M059J (cell line): ENCODE measurements at regions not wholly inside any gene's neighbourhood (a gene's known extent, or its start where the extent isn't known, plus 50 kb on each side); places are given as distances from the start of the nearest gene placed in this dataset.

ENCODE experiments used
- DNase-seq: peaks from one replicate; pipeline ENCODE4 v3.0.0-alpha.2; 2012; ENCODE audit warnings: low read depth

DNA sequence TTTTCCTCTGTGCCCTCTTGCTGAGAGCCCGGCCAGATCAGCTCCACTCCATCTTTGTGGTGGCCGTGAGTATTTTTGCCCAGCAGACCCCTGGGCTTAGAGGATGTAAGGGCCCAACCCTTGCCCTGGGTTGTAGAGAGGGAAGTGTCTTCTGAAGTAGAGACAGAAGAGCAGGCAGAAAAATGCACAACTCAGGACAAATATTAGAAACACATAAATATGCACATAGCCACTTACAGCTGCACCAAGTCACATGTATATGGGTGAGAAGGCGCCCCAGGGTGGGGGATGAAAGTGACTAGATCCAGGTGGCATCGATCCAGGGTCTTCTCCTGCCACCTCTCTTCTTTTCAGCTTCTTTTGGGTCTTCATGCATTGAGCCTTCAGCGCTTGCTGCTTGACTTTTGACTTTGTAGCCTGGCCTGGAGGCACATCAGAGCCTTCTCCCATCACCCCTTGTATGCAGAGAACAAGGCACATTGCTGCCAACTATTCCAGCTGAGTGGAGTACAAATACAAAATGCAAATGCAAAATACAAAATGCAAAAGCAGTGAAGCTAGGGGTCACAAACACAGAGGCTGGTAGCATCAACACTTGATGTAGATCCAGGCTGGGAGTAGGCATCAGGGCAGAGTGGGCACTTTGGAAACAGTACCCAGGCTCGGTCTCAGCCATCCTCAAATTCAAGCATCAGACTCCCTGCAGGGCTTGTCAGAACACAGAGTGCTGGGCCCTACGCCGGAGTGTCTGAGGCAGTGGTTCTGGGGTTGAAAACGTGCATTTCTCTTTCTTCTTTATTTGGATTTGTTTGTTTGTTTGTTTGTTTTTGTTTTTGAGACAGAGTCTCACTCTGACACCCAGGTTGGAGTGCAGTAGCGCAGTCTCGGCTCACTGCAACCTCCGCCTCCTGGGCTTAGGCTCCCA, 133.0 kb downstream of the ASB7 start:
- DNase-seq, result no peak

GRCh38 chr15:100737214-100737613, 134.8 kb downstream of the ASB7 start:
- peak; percentile 84 for DNase-seq

DNA sequence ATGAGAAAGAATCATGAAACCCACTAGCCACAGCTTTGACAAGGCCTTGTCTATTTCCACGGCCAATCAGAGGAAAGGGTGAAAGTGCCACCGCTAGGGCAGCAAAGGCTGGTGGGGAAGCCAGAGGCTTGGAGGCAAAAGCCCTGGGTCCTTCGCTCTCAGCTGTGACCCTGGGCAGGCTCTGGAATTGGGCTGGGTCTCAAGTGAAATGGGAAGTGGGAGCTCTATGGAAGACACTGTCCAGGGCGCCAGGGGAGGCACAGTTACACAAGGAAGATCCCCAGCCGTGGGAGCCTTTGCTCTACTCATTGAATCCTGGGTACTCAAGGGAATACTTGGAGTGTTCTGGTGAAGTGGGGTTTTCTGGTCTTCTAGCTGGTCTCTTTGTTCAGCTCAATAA, 136.2 kb downstream of the ASB7 start:
- no peak for DNase-seq

DNA sequence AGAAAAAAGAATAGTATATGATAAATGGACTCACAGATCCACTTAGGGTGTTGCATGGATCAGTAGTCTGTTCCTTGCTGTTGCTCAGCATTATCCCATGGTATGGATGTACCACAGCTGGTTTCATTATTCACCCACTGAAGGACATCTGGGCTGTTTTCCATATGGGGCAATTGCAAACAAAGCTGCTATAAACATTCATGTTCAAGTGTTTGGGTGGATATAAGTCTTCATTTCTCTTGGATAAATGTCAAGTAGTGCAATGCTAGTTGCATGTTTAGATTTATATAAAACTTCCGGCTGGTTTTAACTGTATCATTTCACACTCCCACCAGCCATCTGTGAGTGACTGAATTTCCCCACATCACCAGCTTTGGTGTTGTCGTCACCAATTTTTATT, 137.7 kb downstream of the ASB7 start:
- no peak for DNase-seq

DNA sequence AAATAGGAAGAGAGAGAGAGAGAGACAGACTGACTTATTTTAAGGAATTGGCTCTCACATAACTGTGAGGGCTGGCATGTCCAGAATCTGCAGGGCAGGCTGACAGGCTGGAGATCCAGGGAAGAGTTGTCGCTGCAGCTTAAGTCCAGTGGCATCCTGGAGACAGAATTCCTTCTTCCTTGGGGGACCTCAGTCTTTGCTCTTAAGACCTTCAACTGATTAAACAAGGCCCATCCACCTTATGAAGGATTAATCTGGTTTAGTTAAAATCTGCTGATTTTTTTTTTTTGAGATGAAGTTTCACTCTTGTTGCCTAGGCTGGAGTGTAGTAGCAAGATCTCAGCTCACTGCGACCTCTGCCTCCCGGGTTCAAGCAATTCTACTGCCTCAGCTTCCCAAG, 128.0 kb upstream of the ALDH1A3 start:
- no peak for DNase-seq

DNA sequence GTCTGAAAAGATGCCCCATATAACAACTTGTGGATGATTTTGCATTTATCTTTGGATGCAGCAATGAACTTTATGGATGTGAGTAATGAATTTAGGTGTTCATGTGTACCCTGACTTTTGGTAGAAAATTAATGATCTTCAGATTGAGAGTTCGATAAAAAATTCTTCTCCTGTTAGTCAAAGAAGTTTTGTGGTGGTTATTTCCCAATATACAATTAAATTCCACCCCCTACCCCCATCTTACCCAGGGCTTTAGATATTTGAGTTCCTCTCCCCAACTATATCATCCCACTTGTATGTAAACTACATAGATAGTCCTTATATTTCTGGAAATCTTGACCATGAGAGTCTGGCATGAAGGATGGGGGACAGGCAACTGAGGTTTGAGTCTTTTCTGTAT, 126.1 kb upstream of the ALDH1A3 start:
- DNase-seq, result no peak

- peak; percentile 25 for DNase-seq
Measured at GRCh38 chr15:100757661-100758060, 122.0 kb upstream of the ALDH1A3 start.

DNA sequence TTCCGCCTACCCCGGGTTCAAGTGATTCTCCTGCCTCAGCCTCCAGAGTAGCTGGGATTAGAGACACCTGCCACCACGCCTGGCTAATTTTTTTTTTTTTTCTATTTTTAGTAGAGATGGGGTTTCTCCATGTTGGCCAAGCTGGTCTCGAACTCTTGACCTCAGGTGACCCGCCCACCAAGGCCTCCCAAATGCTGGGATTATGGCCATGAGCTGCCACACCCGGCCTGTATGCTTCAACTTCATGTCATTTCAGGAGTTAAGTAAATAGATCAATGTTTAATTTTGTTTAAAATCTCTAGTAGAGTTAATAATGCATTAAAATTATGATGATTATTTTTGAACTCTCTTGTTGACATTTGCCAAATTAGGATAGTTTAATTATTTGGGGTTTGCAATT, 121.1 kb upstream of the ALDH1A3 start:
- no peak for DNase-seq

GRCh38 chr15:100759106-100759505, 120.5 kb upstream of the ALDH1A3 start:
- DNase-seq, result peak; percentile 36

- peak; percentile 88 for DNase-seq
Measured at GRCh38 chr15:100759698-100760356, 119.8 kb upstream of the ALDH1A3 start.

GRCh38 chr15:100760357-100760903, 119.2 kb upstream of the ALDH1A3 start:
- DNase-seq, result no peak

DNA sequence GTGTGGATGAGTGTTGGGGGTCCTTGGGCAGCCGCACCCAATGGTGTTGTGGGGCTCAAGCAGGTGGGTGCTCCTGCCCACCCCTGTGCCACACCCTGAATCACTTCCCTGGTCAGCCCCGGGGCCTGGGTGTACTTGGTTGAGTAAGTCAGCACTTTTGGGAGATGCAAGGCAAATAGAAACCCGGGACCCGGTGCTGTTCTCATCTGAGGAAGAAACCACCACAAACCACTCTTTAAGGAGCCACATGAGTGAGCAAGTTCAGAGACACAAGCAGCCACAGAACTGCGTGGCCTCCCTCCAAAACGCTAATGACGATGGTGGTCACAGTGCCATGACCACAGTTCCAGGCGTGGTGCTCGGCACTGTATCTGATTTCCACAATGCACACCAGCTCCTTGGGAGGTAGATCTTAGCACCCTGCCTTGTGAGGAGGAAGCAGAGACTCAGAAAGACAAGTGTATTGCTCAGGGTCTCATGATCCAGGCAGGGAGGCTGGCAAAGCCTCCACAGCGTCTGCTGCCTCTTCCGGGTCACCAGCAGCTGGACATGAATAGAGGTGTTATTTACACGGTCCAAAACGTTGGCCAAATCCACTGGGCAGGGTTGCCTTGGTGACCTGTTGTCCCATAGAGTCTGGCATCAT, 118.2 kb upstream of the ALDH1A3 start:
- no peak for DNase-seq

DNA sequence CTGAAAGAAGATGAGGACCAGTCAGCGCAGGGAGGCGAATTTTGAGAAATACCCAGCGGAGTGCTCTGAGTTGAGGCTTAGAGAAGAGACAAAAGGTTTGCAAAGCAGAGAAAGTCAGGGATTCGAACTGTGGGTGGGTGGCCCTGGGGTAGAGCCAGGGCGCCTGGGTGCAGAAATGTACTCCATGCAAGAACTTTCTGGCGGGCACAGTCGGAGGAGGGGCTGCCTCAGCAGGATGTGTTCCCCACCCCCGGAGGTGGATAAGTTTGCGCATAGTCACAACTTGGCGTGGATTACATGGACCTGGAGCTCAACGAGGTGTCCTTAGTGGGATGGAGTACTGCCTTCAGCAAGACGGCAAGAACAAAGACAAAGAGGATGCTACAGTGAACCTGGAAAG, 117.3 kb upstream of the ALDH1A3 start:
- no peak for DNase-seq

- DNase-seq, result peak; percentile 25
Measured at GRCh38 chr15:100762913-100763834, 116.5 kb upstream of the ALDH1A3 start.

DNA sequence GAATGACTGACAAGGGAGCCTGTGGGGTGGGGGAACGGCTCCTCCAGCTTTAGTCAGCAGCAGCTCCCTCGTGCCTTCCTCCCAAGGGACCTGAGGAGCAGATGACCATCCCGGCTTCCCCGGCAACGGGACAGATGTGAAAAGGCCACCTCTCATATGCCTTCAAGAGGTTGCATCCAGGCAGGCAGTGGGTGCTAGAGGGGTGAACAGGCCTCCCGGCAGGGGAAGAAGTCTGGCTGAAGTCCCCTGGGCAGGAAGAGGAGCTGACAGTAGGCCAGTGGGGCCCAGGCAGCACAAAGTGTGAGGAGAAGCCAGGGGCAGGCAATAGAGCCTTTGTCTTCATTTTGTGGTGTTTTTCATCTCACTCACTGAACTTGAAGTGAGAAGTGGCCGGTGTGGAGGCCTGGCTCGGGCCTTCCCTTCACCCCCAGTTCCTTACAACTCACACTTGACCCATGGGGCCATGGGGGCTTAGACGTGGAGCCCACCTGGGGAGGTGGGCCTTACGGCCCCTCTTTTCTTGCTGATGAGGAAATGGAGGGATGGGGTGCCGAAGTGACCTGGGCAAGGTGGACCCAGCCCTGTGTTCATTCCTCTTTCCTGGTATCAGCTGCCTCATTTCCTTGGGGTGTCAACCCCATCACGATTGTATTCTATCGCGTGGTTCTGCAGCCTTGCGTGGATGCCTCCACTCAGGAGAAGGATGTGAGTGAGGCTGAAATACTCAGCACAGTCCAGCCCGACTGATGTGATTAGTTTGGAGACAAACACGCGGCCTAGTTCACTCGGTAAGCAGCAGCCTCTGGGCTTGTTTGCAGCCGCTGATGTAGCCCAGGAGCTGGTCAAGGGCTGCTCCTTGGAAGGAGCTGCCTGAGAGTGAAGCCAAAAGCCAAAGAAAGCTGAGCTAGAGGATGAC, 115.5 kb upstream of the ALDH1A3 start:
- DNase-seq, result no peak

GRCh38 chr15:100764778-100765466, 114.7 kb upstream of the ALDH1A3 start:
- DNase-seq, result peak; percentile 93

GRCh38 chr15:100765467-100766241, 114.0 kb upstream of the ALDH1A3 start:
- DNase-seq, result no peak

- no peak for DNase-seq
Measured at GRCh38 chr15:100766243-100767000, 113.2 kb upstream of the ALDH1A3 start.
